Erythroblast (primary cell): ENCODE measurements at regions not wholly inside any gene's neighbourhood (a gene's known extent, or its start where the extent isn't known, plus 50 kb on each side); places are given as distances from the start of the nearest gene placed in this dataset.
"Not testable (repeated sequence)": the region's sequence is repeated elsewhere in the genome, so short reads cannot be mapped to it uniquely, and the experiment has no call there.

ENCODE experiments used
- GATA1 ChIP-seq: IDR thresholded peaks from 2 replicates; pipeline ENCODE4 v1.6.1; 2011; ENCODE audit warnings: low read depth, mild to moderate bottlenecking, control low read depth, low read length, moderate library complexity
- POLR2A ChIP-seq: IDR thresholded peaks from 2 replicates; pipeline ENCODE4 v1.6.1; 2011; ENCODE audit warnings: mild to moderate bottlenecking, low read length

GRCh38 chr17:30724034-30724650, 100.3 kb downstream of the CRLF3 start:
- not testable (repeated sequence) for TF ChIP-seq POLR2A, GATA1
